ENCODE measurements at regions not wholly inside any gene's neighbourhood (a gene's known extent, or its start where the extent isn't known, plus 50 kb on each side); places are given as distances from the start of the nearest gene placed in this dataset.

- H3K27ac ChIP-seq: no peak overlapping the region
- TF ChIP-seq POLR2AphosphoS5 (IDR thresholded peaks at IDR 0.05): no peak
- no peak for TF ChIP-seq POLR2A (IDR thresholded peaks at IDR 0.05)
- TF ChIP-seq CTCF (IDR thresholded peaks at IDR 0.05): no peak
- intact Hi-C loops (cut with DNase I): no loop called here
Measured at GRCh38 chr7:126305671-126306070, 947.1 kb downstream of the GRM8 start.

GRCh38 chr7:126303926-126304325 is 948.8 kb downstream of the GRM8 start:
- Histone ChIP-seq H3K9me3 (no peaks in the 10 kb centered on the region), H3K27ac (no peak overlapping the region), H3K36me3 (no peaks in the 10 kb centered on the region), H3K4me3 (no peak overlapping the region), H3K4me1 (replicated peaks) (no peaks in the 10 kb centered on the region), H3K27me3 (replicated peaks; ENCODE audit: insufficient read depth) (no peaks in the 10 kb centered on the region)
- DNase-seq (ENCODE audit: low spot score): no peak
- WGBS: 97% methylated on average over 1 of the region's 1 CpG
- intact Hi-C loops (cut with DNase I): no loop called here
- no peak for TF ChIP-seq CTCF (IDR thresholded peaks at IDR 0.05)
- no peak for TF ChIP-seq POLR2AphosphoS5 (IDR thresholded peaks at IDR 0.05)

More at GRCh38 chr7:126305671-126306070, 947.1 kb downstream of the GRM8 start:
- Histone ChIP-seq H3K27me3 (replicated peaks; ENCODE audit: insufficient read depth) (no peaks in the 10 kb centered on the region), H3K36me3 (no peaks in the 10 kb centered on the region), H3K4me3 (no peak overlapping the region), H3K9me3 (no peaks in the 10 kb centered on the region), H3K4me1 (replicated peaks) (no peaks in the 10 kb centered on the region)
- WGBS: 82% methylated on average over 1 of the region's 1 CpG
- no peak for DNase-seq (ENCODE audit: low spot score)

GRCh38 chr7:126302639-126303038 is 950.1 kb downstream of the GRM8 start:
- 77% methylated on average over 2 of the region's 2 CpGs for WGBS
- peak in 1 of 4 experiments; percentile 20 for TF ChIP-seq CTCF (IDR thresholded peaks at IDR 0.05)
- TF ChIP-seq POLR2AphosphoS5 (IDR thresholded peaks at IDR 0.05): no peak

GRCh38 chr7:126286317-126286716 is 966.4 kb downstream of the GRM8 start:
- Histone ChIP-seq H3K27me3 (replicated peaks; ENCODE audit: insufficient read depth) (no peaks in the 10 kb centered on the region), H3K9me3 (no peaks in the 10 kb centered on the region), H3K27ac (no peak overlapping the region), H3K36me3 (no peaks in the 10 kb centered on the region), H3K4me3 (no peak overlapping the region), H3K4me1 (replicated peaks) (no peaks in the 10 kb centered on the region)
- intact Hi-C loops (cut with DNase I): no loop called here
- TF ChIP-seq CTCF (IDR thresholded peaks at IDR 0.05) (no peak), POLR2A (IDR thresholded peaks at IDR 0.05) (no peak), POLR2AphosphoS5 (IDR thresholded peaks at IDR 0.05) (no peak)
- 90% methylated on average over 2 of the region's 2 CpGs for WGBS
- DNase-seq (ENCODE audit: low spot score): no peak

More at GRCh38 chr7:126302639-126303038, 950.1 kb downstream of the GRM8 start:
- H3K4me3 ChIP-seq: no peak overlapping the region
- DNase-seq (ENCODE audit: low spot score): no peak
- no peaks in the 10 kb centered on the region for H3K4me1 ChIP-seq (replicated peaks)
- H3K27me3 ChIP-seq (replicated peaks; ENCODE audit: insufficient read depth): no peaks in the 10 kb centered on the region
- H3K9me3 ChIP-seq: no peaks in the 10 kb centered on the region
- no peaks in the 10 kb centered on the region for H3K36me3 ChIP-seq
- no peak overlapping the region for H3K27ac ChIP-seq
- intact Hi-C loops (cut with DNase I): no loop called here

GRCh38 chr7:126236261-126236660 is 1016.5 kb downstream of the GRM8 start:
- WGBS: 88% methylated on average over 5 of the region's 5 CpGs
- Histone ChIP-seq H3K27ac (no peak overlapping the region), H3K4me3 (no peak overlapping the region), H3K9me3 (no peaks in the 10 kb centered on the region), H3K4me1 (replicated peaks) (no peaks in the 10 kb centered on the region), H3K36me3 (no peaks in the 10 kb centered on the region), H3K27me3 (replicated peaks; ENCODE audit: insufficient read depth) (no peaks in the 10 kb centered on the region)
- no peak for DNase-seq (ENCODE audit: low spot score)
- intact Hi-C loops (cut with DNase I): no loop called here
- TF ChIP-seq POLR2AphosphoS5 (IDR thresholded peaks at IDR 0.05) (no peak), CTCF (IDR thresholded peaks at IDR 0.05) (no peak), POLR2A (IDR thresholded peaks at IDR 0.05) (no peak)

All from prostate gland (tissue), 2 donors.